ENCODE measurements at regions not wholly inside any gene's neighbourhood (a gene's known extent, or its start where the extent isn't known, plus 50 kb on each side); places are given as distances from the start of the nearest gene placed in this dataset.

DNA sequence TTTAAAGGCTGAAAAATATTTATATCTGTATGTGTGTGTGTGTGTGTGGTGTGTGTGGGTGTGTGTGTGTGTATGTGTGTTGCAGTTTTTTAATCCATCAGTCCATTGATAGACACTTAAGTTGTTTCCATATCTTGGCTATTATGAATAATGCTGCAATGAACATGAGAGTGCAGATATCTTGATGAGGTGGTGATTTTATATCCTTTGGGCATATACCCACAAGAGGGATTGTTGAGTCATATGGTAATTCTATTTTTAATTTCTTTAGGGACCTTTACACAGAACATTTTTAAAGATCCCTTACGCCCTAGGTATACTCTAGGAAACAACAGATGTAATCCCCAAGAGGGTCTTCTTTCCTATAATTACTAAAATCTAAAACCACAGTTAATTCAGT, 154.5 kb upstream of the CLEC14A start:
- no peak overlapping the region for H3K27ac ChIP-seq (ENCODE audit: low read length)
- no peak overlapping the region for H3K9ac ChIP-seq (ENCODE audit: low read depth, low read length)
- no peaks in the 10 kb centered on the region for H3K27me3 ChIP-seq (ENCODE audit: insufficient read depth, low read length)
- H3K4me3 ChIP-seq (ENCODE audit: low read length), result no peak overlapping the region
- H3K36me3 ChIP-seq (ENCODE audit: insufficient read depth, low read depth, low read length), result no peaks in the 10 kb centered on the region
- H3K9me3 ChIP-seq (ENCODE audit: insufficient read depth, low read depth, low read length), result no peaks in the 10 kb centered on the region
- H3K4me1 ChIP-seq (ENCODE audit: insufficient read depth, low read length), result no peaks in the 10 kb centered on the region

DNA sequence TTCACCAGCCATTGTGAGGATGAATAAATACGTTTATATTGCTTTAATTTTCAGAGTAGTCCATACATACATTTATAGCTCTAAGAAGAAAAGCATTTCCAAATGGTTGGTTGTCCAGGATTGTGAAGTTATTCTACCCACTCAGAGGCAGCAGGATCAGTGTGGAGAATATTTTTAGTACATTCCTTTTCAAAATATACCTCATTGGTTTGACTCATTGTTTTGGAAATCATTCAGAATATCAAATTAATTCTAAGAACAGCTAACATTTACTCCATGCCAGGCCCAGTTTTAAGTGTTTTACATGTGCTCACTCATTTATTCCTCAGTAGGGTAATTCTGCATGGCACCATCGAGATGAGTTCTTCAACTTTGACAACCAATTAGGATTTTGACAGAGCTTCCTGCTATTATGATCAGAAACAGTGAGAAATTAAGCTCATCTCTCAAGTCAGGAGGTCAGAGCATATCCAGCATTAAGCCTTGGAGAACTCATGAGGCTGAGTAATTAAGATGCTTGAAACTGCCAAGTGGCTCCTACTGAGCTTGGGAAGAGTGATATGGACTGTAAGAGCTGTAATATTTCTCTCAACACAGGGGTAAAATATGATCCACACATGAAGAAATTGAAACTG, 153.3 kb upstream of the CLEC14A start:
- Histone ChIP-seq H3K27ac (ENCODE audit: low read length) (no peak overlapping the region), H3K4me1 (ENCODE audit: insufficient read depth, low read length) (no peaks in the 10 kb centered on the region), H3K4me3 (ENCODE audit: low read length) (no peak overlapping the region), H3K9me3 (ENCODE audit: insufficient read depth, low read depth, low read length) (no peaks in the 10 kb centered on the region), H3K27me3 (ENCODE audit: insufficient read depth, low read length) (no peaks in the 10 kb centered on the region), H3K9ac (ENCODE audit: low read depth, low read length) (no peak overlapping the region), H3K36me3 (ENCODE audit: insufficient read depth, low read depth, low read length) (no peaks in the 10 kb centered on the region)

DNA sequence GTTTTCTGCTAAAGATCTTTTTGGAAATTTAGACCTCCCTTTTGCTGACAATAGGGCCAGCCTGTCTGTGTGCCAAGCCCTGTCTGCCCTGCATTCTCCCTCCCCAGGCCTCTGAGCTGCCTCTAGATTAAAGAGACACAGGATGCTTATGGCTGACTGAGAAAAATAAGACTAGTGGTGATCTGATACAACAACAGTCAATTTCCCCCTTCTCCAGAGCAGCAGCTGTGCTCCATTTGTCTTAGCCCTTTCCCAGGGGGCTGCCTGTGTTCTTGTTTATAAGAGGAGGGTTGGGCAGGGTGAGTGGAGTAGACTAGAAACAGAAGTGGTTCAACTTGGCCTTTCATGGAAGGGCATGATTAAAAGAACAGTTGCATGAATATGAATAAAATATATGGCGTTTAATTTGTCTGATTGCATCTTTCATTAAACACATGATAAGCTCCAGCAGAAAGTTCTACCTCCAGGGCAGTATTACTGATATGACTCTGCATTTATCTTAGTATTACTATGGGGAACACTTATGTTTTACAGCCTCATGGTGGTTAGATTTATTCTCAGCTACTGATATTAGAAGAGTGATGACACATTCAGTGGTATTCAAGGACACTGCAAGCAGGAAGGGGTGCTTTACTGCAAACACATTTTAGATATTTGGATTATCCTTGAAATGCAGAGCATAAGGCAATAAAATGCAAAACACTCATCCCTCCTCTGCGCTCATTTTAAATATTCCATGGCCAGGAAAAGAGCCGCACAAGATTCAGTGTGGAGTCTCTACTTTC, 150.2 kb upstream of the CLEC14A start:
- H3K9ac ChIP-seq (ENCODE audit: low read depth, low read length), result no peak overlapping the region
- no peaks in the 10 kb centered on the region for H3K9me3 ChIP-seq (ENCODE audit: insufficient read depth, low read depth, low read length)
- H3K27me3 ChIP-seq (ENCODE audit: insufficient read depth, low read length), result no peaks in the 10 kb centered on the region
- H3K4me1 ChIP-seq (ENCODE audit: insufficient read depth, low read length), result no peaks in the 10 kb centered on the region
- no peak overlapping the region for H3K27ac ChIP-seq (ENCODE audit: low read length)
- H3K36me3 ChIP-seq (ENCODE audit: insufficient read depth, low read depth, low read length), result no peaks in the 10 kb centered on the region
- no peak overlapping the region for H3K4me3 ChIP-seq (ENCODE audit: low read length)

DNA sequence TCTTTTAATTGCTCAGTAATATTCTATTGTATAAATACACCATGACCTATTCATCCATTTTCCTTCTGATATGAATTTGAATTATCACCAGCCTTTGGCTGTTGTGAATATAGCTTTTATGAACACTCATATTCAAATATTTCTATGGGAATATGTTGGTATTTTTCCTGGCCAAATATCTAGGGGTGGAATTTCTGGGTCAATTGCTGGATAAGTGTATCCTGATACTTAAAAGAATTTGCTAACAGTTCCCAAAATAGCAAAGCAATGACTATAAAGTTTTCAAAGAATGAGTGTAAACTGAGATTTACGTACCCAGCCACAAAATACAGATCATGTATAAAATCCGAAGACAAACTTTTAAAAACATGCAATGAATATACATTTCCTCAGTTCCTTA, 148.7 kb upstream of the CLEC14A start:
- Histone ChIP-seq H3K9ac (ENCODE audit: low read depth, low read length) (no peak overlapping the region), H3K9me3 (ENCODE audit: insufficient read depth, low read depth, low read length) (no peaks in the 10 kb centered on the region), H3K27me3 (ENCODE audit: insufficient read depth, low read length) (no peaks in the 10 kb centered on the region), H3K4me1 (ENCODE audit: insufficient read depth, low read length) (no peaks in the 10 kb centered on the region), H3K27ac (ENCODE audit: low read length) (no peak overlapping the region), H3K4me3 (ENCODE audit: low read length) (no peak overlapping the region), H3K36me3 (ENCODE audit: insufficient read depth, low read depth, low read length) (no peaks in the 10 kb centered on the region)

GRCh38 chr14:38404100-38404541, 148.2 kb upstream of the CLEC14A start:
- no peak overlapping the region for H3K4me3 ChIP-seq (ENCODE audit: low read length)
- H3K27ac ChIP-seq (ENCODE audit: low read length), result no peak overlapping the region
- no peaks in the 10 kb centered on the region for H3K4me1 ChIP-seq (ENCODE audit: insufficient read depth, low read length)
- no peaks in the 10 kb centered on the region for H3K27me3 ChIP-seq (ENCODE audit: insufficient read depth, low read length)
- no peak overlapping the region for H3K9ac ChIP-seq (ENCODE audit: low read depth, low read length)
- H3K36me3 ChIP-seq (ENCODE audit: insufficient read depth, low read depth, low read length), result no peaks in the 10 kb centered on the region
- no peaks in the 10 kb centered on the region for H3K9me3 ChIP-seq (ENCODE audit: insufficient read depth, low read depth, low read length)

DNA sequence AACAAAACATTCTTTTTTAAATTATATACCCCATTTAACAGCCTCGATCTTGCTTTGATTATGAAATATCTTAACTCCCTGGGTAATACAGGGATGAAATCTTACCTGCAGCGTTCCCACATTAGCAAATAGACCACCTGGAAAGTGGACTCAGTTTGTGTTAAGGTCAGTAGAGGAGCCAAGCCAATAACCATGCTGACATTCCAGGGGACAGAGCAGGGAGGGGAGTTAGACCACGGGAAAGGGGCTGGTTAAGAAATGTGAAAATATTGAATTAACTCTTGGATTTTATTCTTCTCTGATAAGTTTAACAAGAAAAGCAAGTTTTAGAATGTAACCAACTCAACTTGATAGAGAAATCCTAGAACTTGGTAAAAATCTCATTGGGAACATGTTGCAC, 144.9 kb upstream of the CLEC14A start:
- Histone ChIP-seq H3K9me3 (ENCODE audit: insufficient read depth, low read depth, low read length) (no peaks in the 10 kb centered on the region), H3K9ac (ENCODE audit: low read depth, low read length) (no peak overlapping the region), H3K4me1 (ENCODE audit: insufficient read depth, low read length) (no peaks in the 10 kb centered on the region), H3K4me3 (ENCODE audit: low read length) (no peak overlapping the region), H3K36me3 (ENCODE audit: insufficient read depth, low read depth, low read length) (no peaks in the 10 kb centered on the region), H3K27ac (ENCODE audit: low read length) (no peak overlapping the region), H3K27me3 (ENCODE audit: insufficient read depth, low read length) (no peaks in the 10 kb centered on the region)

DNA sequence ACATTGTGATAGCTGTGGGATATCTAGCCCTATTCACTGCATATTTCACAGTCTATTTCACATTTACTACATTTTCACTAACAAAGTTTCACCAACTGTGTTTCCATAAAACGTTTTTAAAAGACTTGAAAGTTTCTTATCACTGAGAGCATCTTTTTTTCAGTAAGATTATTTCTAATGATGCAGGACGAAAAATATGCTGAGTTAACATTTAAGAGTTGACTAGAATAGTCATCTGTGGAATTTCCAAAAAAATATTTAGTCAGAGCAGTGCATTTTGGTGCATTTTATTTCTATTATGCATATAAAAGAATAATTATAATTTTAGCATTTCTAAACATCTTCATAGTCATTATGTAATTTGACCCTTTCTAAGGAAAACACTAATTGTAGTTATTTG, 143.8 kb upstream of the CLEC14A start:
- no peaks in the 10 kb centered on the region for H3K4me1 ChIP-seq (ENCODE audit: insufficient read depth, low read length)
- no peaks in the 10 kb centered on the region for H3K9me3 ChIP-seq (ENCODE audit: insufficient read depth, low read depth, low read length)
- no peak overlapping the region for H3K9ac ChIP-seq (ENCODE audit: low read depth, low read length)
- no peak overlapping the region for H3K4me3 ChIP-seq (ENCODE audit: low read length)
- no peaks in the 10 kb centered on the region for H3K36me3 ChIP-seq (ENCODE audit: insufficient read depth, low read depth, low read length)
- H3K27me3 ChIP-seq (ENCODE audit: insufficient read depth, low read length), result no peaks in the 10 kb centered on the region
- no peak overlapping the region for H3K27ac ChIP-seq (ENCODE audit: low read length)

- Histone ChIP-seq H3K9me3 (ENCODE audit: insufficient read depth, low read depth, low read length) (no peaks in the 10 kb centered on the region), H3K27me3 (ENCODE audit: insufficient read depth, low read length) (no peaks in the 10 kb centered on the region), H3K4me1 (ENCODE audit: insufficient read depth, low read length) (no peaks in the 10 kb centered on the region), H3K4me3 (ENCODE audit: low read length) (no peak overlapping the region), H3K27ac (ENCODE audit: low read length) (no peak overlapping the region), H3K36me3 (ENCODE audit: insufficient read depth, low read depth, low read length) (no peaks in the 10 kb centered on the region), H3K9ac (ENCODE audit: low read depth, low read length) (no peak overlapping the region)
Measured at GRCh38 chr14:38394767-38395166, 138.9 kb upstream of the CLEC14A start.

DNA sequence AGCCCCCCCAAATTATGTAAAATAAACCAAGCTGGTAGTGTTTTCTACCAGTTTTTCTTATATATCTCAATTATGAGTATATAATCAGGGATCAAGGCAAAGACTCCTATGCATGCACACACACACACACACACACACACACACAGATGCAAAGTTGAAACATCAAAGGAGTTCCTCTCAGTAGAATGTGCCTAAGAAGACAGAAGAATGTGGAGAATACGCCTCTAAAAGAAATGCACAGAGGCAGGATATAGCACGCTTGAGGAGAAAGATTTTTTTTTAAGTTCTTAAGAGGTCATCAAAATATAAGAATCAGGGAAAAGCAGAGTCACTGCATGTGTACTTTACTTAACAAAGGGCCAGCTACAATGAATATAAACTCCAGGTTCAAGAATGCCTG, 138.2 kb upstream of the CLEC14A start:
- Histone ChIP-seq H3K36me3 (ENCODE audit: insufficient read depth, low read depth, low read length) (no peaks in the 10 kb centered on the region), H3K9ac (ENCODE audit: low read depth, low read length) (no peak overlapping the region), H3K27ac (ENCODE audit: low read length) (no peak overlapping the region), H3K4me1 (ENCODE audit: insufficient read depth, low read length) (no peaks in the 10 kb centered on the region), H3K27me3 (ENCODE audit: insufficient read depth, low read length) (no peaks in the 10 kb centered on the region), H3K4me3 (ENCODE audit: low read length) (no peak overlapping the region), H3K9me3 (ENCODE audit: insufficient read depth, low read depth, low read length) (no peaks in the 10 kb centered on the region)

GRCh38 chr14:38391334-38391733, 135.4 kb upstream of the CLEC14A start:
- Histone ChIP-seq H3K4me3 (ENCODE audit: low read length) (no peak overlapping the region), H3K27me3 (ENCODE audit: insufficient read depth, low read length) (no peaks in the 10 kb centered on the region), H3K9ac (ENCODE audit: low read depth, low read length) (no peak overlapping the region), H3K36me3 (ENCODE audit: insufficient read depth, low read depth, low read length) (no peaks in the 10 kb centered on the region), H3K27ac (ENCODE audit: low read length) (no peak overlapping the region), H3K4me1 (ENCODE audit: insufficient read depth, low read length) (no peaks in the 10 kb centered on the region), H3K9me3 (ENCODE audit: insufficient read depth, low read depth, low read length) (no peaks in the 10 kb centered on the region)

DNA sequence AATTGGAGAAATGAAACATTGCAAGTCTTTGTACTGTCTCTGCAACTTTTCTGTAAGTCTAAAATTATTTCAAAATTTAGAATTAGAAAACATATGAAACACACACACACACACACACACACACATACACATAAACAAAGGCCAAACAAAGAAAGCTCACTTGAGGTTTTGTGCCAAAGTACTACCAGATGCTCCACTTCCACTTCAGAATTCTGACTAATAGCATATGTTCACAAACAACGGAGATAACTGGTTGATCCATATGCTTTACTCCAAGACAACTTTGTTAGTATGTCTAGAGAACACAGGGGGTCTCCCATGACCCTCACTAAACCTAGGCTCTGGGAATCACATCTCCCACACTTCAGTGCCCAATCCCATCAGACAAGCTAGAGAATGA, 133.8 kb upstream of the CLEC14A start:
- Histone ChIP-seq H3K4me3 (ENCODE audit: low read length) (no peak overlapping the region), H3K27ac (ENCODE audit: low read length) (no peak overlapping the region)

DNA sequence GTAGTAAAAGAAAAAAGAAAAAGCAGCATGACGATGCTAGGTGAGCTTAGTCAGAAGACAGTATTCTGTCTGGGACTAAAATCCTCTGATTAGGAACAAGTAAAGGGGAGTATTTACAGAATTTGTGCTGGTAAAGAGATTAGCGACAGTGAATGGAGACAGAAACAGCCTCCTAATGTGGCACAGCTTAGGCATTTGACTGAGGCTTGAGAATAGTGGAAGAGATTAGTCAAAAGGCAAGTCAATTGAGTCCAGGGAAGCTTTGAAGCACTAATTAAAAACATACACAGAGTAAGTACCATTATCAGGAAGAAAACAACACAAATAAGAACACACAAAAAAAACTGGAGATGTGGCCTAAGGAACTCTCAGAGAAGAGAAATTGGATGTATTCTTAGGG, 131.9 kb upstream of the CLEC14A start:
- H3K36me3 ChIP-seq (ENCODE audit: insufficient read depth, low read depth, low read length), result no peaks in the 10 kb centered on the region
- H3K4me3 ChIP-seq (ENCODE audit: low read length), result no peak overlapping the region
- no peak overlapping the region for H3K9ac ChIP-seq (ENCODE audit: low read depth, low read length)
- no peaks in the 10 kb centered on the region for H3K4me1 ChIP-seq (ENCODE audit: insufficient read depth, low read length)
- H3K27ac ChIP-seq (ENCODE audit: low read length), result no peak overlapping the region
- H3K27me3 ChIP-seq (ENCODE audit: insufficient read depth, low read length), result no peaks in the 10 kb centered on the region
- H3K9me3 ChIP-seq (ENCODE audit: insufficient read depth, low read depth, low read length), result no peaks in the 10 kb centered on the region

More for the DNA sequence above, 133.8 kb upstream of the CLEC14A start:
- no peaks in the 10 kb centered on the region for H3K4me1 ChIP-seq (ENCODE audit: insufficient read depth, low read length)
- no peaks in the 10 kb centered on the region for H3K9me3 ChIP-seq (ENCODE audit: insufficient read depth, low read depth, low read length)
- H3K36me3 ChIP-seq (ENCODE audit: insufficient read depth, low read depth, low read length), result no peaks in the 10 kb centered on the region
- H3K27me3 ChIP-seq (ENCODE audit: insufficient read depth, low read length), result no peaks in the 10 kb centered on the region
- H3K9ac ChIP-seq (ENCODE audit: low read depth, low read length), result no peak overlapping the region

All from iPS-20b (cell line).